Hippocampal formation (tissue), 2 donors: ENCODE measurements at regions not wholly inside any gene's neighbourhood (a gene's known extent, or its start where the extent isn't known, plus 50 kb on each side); places are given as distances from the start of the nearest gene placed in this dataset.
"Not testable (repeated sequence)": the region's sequence is repeated elsewhere in the genome, so short reads cannot be mapped to it uniquely, and the experiment has no call there.

ENCODE experiments used
- DNase-seq, 2 donors: peaks; one replicate each; lab custom pipeline; 2025; lab: John Stamatoyannopoulos, UW

GRCh38 chr20:6321235-6321634 lies 198.4 kb upstream of the FERMT1 start:
- not testable (repeated sequence) for DNase-seq

- DNase-seq, result no peak
Measured at GRCh38 chr20:6311841-6312655, 189.2 kb upstream of the FERMT1 start.

- no peak for DNase-seq
Measured at GRCh38 chr20:6311097-6311496, 188.3 kb upstream of the FERMT1 start.

- no peak for DNase-seq
Measured at GRCh38 chr20:6305536-6305935, 182.7 kb upstream of the FERMT1 start.

- no peak for DNase-seq
Measured at GRCh38 chr20:6302041-6302440, 179.2 kb upstream of the FERMT1 start.

GRCh38 chr20:6299456-6299855 lies 176.6 kb upstream of the FERMT1 start:
- no peak for DNase-seq

DNA sequence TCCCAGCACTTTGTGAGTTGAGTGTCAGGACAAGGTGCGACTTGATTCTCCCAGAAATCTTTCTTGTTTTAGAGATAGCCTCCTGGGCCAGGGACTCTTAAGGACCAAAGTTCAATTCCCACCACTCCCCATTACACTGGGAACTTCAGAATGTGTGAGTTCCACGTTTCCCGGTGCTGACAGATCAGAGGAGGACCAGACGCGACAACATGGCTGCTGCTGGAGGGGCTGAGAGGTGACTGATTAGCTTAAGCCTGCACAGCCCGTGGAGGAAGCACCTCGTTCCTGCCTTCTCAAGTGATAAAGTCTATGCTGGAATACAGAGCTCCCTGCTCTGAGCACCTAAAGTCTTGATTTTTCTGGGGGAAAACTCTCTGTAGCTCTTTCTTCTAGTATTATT lies 175.2 kb upstream of the FERMT1 start:
- no peak for DNase-seq

GRCh38 chr20:6295867-6296256 lies 173.0 kb upstream of the FERMT1 start:
- no peak for DNase-seq

GRCh38 chr20:6295127-6295866 lies 172.5 kb upstream of the FERMT1 start:
- no peak for DNase-seq

- no peak for DNase-seq
Measured at GRCh38 chr20:6287471-6287870, 164.6 kb upstream of the FERMT1 start.

DNA sequence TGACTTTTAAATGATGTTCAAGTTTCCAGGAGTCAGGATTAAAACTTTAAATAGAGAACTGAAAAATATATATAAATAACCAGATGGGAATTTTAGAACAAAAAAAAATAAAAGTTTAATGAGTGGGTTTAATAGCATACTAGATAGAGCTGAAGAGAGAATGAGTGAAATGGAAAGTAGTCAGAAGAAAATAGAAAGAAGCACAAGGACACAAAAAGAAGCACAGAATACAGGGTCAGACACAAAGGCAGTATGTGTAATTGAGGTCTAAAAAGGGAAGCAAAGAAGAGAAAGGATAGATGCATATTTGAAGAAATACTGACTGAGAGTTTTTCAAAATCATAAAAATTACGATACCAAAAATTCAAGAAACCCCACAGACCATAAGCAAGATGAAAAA lies 159.8 kb upstream of the FERMT1 start:
- no peak for DNase-seq

DNA sequence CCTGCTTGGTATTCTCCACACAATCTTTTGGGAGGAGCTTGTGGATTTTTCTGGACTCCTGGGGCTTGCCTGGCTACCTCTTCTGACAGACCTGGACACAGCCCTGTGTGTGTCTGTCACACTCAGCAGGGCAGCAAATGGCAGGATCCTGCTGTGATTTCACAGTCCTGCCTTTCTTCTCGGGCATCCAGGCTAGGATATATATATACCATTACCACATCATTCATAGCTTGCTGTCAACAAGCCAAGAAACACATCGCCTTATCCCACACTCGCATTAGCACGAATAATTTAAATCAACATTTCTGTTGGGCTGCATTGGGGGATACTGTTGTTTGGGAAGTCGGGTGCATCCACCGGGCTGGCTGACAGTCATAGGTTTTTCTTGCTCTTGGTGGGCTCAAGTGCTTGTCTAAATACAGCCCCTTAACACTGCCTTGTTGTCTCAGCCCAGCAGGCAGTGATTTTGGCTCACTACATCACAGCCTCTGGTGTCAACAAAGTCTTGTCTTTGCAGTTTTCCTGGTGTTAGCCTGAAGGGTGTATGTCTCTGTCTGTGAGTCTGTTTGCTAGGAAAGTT lies 154.9 kb upstream of the FERMT1 start:
- DNase-seq, result no peak

- not testable (repeated sequence) for DNase-seq
Measured at GRCh38 chr20:6270404-6270803, 147.6 kb upstream of the FERMT1 start.

DNA sequence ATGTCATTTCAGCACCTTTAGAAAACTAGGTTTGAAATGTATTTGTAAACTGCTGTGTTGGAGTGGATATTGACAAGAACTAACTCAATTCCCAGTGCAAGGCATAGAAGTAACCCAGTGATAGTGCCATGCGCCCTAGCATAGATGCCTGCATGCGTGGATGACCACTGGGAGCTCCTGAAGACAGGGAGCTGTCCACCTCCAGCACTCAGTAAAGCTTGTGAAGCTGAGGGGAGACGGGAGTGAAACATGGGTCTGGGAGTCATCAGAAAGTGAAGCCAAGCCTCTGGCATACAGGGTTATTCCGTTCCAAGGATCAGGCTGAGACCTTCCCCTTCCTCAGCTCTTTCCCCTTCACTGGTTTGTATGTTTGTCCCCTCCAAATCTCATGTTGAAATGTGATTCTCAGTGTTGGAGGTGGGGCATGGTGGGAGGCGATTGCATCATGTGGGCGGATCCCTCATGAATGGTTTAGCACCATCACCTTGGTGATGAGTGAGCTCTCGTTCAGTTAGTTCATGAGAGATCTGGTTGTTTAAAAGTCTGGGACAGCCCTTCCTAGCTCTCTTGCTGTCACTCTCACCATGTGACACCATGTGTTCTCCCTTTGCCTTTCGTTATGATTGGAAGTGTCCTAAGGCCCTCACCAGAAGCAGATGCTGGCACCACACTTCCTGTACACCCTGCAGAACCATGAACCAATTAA lies 146.5 kb upstream of the FERMT1 start:
- no peak for DNase-seq

DNA sequence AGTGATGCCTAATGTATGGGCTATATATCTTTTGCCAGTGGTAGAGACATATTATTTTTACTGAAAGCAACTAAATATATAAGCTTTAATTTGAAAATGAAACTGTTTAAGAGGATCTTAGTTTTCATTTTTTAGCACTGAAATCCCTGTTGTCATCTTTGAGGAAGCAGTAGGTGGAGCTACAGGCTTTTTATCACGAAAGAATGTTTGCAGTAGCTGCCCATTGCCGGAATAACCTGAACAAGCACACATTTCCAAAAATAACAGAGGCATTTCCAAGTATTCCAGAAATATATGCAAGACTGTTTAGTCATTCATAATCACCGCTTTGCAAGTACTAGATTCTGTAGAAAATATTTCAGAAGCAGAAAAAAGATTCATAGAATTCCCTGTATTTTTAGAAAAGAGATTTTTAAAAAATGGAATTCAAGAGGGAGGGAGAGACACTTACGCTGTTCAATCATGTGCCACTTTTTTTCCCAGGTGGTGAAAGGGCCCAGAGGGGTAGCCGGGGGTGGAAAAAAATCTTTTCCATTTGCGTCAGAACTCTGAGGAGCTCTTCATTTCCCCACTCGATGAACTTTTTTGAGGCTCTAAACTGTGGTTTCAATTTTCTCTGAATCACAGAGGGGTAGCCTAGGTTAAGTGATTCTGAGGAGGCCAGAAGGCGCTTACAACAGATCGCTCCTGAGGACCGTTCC lies 142.5 kb upstream of the FERMT1 start:
- DNase-seq, result peak in 1 of 2 donors; percentile 65

DNA sequence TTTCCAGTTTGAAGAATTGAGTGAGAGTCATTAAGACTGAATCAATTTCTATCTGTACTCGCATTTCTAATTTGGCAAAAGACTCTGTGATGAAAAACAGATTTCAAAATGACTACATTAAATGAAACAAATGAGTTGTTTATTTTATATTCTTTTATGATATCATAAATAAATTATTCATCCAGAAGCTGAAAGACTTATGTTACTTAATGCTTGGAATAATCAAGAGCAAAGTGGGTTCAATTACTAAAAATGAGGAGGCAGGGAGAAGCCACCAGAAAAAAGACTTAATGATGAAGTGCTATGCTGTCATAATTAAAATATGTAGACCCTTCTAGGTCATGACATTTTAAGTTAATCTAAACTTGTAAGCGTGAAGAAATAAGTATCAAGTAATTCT lies 130.6 kb upstream of the FERMT1 start:
- no peak for DNase-seq

GRCh38 chr20:6245436-6245835 lies 122.6 kb upstream of the FERMT1 start:
- DNase-seq, result no peak

GRCh38 chr20:6241591-6241990 lies 118.8 kb upstream of the FERMT1 start:
- DNase-seq, result no peak

- DNase-seq, result no peak
Measured at GRCh38 chr20:6240059-6240458, 117.2 kb upstream of the FERMT1 start.

DNA sequence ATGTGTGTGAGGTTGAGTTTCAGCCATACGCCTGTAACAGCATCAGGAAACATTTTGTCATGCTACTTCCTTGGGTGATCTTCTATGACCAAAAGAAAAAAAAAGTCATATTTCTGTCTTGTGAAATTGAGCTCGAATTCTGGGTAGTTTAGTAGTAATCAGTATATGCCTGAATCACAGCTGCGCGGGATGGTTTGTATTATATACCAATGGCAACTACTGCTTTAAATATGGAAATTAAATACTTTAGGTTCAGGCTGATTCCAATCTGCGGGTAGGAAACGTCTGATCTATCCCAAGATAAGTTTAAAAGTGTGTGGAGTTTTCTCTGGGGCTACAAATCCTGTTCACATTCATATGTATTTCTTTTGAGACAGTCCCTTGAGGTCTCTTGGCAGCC lies 115.6 kb upstream of the FERMT1 start:
- DNase-seq, result no peak

- no peak for DNase-seq
Measured at GRCh38 chr20:6235510-6235909, 112.7 kb upstream of the FERMT1 start.

GRCh38 chr20:6232436-6232835 lies 109.6 kb upstream of the FERMT1 start:
- no peak for DNase-seq
